HG03064 (cell line): ENCODE measurements at regions not wholly inside any gene's neighbourhood (a gene's known extent, or its start where the extent isn't known, plus 50 kb on each side); places are given as distances from the start of the nearest gene placed in this dataset.

Source experiments
- ATAC-seq: cut with Tn5 transposase; IDR thresholded peaks from one replicate; pipeline ENCODE4 v1.9.1; 2021; ENCODE audit warnings: low read depth; ENCODE audit not compliant: unreplicated experiment

GRCh38 chr2:144859716-144860115 is 339.8 kb upstream of the ZEB2 start:
- no peak for ATAC-seq

- ATAC-seq: no peak
Measured at GRCh38 chr2:144858211-144858610, 338.3 kb upstream of the ZEB2 start.

GRCh38 chr2:144854596-144854995 is 334.7 kb upstream of the ZEB2 start:
- ATAC-seq: no peak

GRCh38 chr2:144849612-144850011 is 329.7 kb upstream of the ZEB2 start:
- ATAC-seq: no peak

GRCh38 chr2:144848423-144848822 is 328.5 kb upstream of the ZEB2 start:
- no peak for ATAC-seq

GRCh38 chr2:144847347-144848080 is 327.6 kb upstream of the ZEB2 start:
- ATAC-seq: no peak

GRCh38 chr2:144836635-144837350 is 316.9 kb upstream of the ZEB2 start:
- ATAC-seq: no peak

- no peak for ATAC-seq
Measured at GRCh38 chr2:144835634-144836350, 315.9 kb upstream of the ZEB2 start.

GRCh38 chr2:144834998-144835633 is 315.2 kb upstream of the ZEB2 start:
- no peak for ATAC-seq

GRCh38 chr2:144834363-144834762 is 314.4 kb upstream of the ZEB2 start:
- ATAC-seq: no peak

GRCh38 chr2:144833075-144833637 is 313.2 kb upstream of the ZEB2 start:
- no peak for ATAC-seq

GRCh38 chr2:144832048-144832447 is 312.1 kb upstream of the ZEB2 start:
- no peak for ATAC-seq

- ATAC-seq: no peak
Measured at GRCh38 chr2:144830543-144830942, 310.6 kb upstream of the ZEB2 start.

- ATAC-seq: no peak
Measured at GRCh38 chr2:144827404-144827803, 307.5 kb upstream of the ZEB2 start.

- no peak for ATAC-seq
Measured at GRCh38 chr2:144826105-144826504, 306.2 kb upstream of the ZEB2 start.

GRCh38 chr2:144825331-144826020 is 305.6 kb upstream of the ZEB2 start:
- no peak for ATAC-seq

- ATAC-seq: no peak
Measured at GRCh38 chr2:144824306-144825080, 304.6 kb upstream of the ZEB2 start.

- no peak for ATAC-seq
Measured at GRCh38 chr2:144822966-144823365, 303.0 kb upstream of the ZEB2 start.

GRCh38 chr2:144812288-144812687 is 292.4 kb upstream of the ZEB2 start:
- no peak for ATAC-seq
